HG03469 (cell line): ENCODE measurements at regions not wholly inside any gene's neighbourhood (a gene's known extent, or its start where the extent isn't known, plus 50 kb on each side); places are given as distances from the start of the nearest gene placed in this dataset.
"Not testable (repeated sequence)": the region's sequence is repeated elsewhere in the genome, so short reads cannot be mapped to it uniquely, and the experiment has no call there.

Source experiments
- ATAC-seq: cut with Tn5 transposase; IDR thresholded peaks from one replicate; pipeline ENCODE4 v1.9.1; 2021; ENCODE audit warnings: mild to moderate bottlenecking, moderate library complexity, moderate number of reproducible peaks; ENCODE audit not compliant: unreplicated experiment

DNA sequence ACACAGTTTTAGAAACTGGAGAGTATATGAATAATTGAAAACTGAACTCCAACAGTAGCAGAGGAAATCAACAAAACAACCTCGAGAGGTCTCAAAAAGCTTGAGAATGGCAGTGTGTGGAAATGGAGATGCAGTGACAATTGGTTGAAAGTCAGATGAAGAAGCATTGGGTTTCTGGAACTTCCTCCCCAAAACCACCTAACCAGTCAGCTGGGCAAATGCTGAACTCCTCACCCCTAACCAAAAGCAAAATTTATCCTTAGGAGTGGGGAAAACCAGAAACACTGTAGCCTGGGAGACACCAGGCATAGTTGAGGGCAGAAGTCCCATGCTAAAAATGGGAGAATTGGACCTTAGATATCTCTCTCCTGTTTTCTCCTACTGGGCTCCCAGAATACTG, 109.9 kb downstream of the TANC2 start:
- no peak for ATAC-seq

DNA sequence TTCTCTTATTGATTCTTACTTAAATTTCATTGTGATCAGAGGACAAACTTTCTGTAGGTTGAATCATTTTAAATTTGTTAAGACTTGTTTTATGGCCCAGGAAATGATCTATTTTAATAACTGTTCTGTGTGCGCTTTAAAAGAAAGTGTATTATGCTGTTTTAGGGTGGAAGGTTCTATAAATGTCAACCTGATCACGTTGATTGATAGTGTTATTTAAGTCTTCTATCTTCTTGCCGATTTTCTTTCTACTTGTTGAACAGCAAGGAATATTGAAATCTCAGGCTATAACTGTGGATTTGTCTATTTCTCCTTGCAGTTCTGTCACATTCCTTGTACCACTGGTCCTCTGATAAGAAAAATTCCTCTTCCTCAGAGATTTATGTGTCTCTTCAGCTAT, 112.7 kb downstream of the TANC2 start:
- no peak for ATAC-seq

DNA sequence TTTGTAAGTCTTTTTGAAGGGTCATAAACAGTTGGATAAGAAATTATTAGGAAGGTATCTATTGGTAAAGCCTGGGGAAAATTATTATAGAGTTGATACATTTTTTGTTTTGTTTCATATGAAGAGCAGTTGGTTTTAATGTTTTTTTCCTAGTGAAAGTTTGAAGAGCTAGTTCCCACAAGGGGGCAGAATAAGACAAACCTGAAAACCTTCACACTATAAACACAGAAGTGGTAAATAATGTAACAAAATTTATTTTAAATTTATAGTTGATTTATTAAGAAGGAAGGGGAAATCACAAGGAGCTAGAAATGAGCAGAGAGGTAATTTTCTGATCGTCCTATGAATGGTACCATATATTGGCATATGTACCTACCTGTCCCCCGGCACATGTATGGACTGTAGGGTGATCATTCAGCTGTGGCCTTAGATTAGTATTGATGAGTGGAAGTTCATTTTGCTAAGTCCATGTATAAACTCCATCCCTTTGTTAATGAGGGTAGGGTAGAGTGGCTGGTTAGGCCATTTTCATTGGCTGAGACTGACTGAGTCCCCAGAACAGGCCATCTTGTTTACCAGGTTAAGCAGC, 116.3 kb downstream of the TANC2 start:
- no peak for ATAC-seq

DNA sequence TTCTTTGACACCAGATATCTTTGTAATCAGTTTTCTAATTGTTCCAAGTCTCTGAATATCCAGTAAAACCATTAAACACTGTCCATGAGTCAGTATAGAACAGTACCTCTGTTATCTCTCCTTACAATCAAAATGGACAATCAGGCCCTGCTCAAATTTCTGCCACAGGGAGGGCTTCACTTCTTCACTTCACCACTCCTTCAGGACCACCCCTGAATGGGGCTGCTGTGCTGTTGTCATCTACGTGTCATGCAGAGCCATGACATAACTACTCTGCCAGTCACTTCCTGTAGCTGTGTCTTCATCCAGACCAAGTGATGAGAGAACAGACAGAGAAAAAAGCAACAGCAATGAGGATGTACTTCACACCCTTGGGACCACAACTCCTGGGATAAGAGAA, 116.9 kb downstream of the TANC2 start:
- no peak for ATAC-seq

DNA sequence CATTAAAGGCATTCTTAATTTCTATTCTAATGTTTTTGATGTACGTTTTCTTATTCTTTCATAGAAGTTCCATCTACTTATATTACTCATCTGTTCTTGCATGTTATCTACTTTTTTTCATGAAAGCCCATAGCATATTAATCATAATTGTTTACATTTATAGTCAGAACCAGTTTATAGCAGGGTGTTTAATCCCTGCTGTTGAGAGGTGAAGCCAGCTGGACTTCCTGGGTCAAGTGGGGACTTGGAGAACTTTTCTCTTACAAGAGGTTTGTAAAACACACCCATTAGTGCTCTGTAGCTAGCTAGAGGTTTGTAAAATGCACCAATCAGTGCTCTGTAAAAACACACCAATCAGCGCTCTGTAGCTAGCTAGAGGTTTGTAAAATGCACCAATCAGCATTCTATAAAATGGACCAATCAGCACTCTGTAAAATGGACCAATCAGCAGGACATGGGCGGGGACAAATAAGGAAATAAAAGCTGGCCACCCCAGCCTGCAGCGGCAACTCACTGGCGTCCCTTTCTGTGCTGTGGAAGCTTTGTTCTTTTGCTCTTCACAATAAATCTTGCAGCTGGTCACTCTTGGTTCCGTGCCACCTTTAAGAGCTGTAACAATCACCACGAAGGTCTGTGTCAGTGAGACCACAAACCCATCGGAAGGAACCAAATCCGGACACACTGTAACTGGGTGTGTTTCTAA, 120.6 kb downstream of the TANC2 start:
- ATAC-seq: no peak

DNA sequence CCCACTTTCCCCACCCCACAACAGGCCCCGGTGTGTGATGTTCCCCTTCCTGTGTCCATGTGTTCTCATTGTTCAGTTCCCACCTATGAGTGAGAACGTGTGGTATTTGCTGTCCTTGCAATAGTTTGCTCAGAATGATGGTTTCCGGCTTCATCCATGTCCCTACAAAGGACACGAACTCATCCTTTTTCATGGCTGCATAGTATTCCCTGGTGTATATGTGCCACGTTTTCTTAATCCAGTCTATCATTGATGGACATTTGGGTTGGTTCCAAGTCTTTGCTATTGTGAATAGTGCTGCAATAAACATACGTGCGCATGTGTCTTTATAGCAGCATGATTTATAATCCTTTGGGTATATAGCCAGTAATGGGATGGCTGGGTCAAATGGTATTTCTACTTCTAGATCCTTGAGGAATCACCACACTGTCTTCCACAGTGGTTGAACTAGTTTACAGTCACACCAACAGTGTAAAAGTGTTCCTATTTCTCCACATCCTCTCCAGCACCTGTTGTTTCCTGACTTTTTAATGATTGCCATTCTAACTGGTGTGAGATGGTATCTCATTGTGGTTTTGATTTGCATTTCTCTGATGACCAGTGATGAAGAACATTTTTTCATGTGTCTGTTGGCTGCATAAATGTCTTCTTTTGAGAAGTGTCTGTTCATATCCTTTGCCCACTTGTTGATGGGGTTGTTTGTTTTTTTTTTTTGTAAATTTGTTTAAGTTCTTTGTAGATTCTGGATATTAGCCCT, 124.5 kb downstream of the TANC2 start:
- ATAC-seq: not testable (repeated sequence)

DNA sequence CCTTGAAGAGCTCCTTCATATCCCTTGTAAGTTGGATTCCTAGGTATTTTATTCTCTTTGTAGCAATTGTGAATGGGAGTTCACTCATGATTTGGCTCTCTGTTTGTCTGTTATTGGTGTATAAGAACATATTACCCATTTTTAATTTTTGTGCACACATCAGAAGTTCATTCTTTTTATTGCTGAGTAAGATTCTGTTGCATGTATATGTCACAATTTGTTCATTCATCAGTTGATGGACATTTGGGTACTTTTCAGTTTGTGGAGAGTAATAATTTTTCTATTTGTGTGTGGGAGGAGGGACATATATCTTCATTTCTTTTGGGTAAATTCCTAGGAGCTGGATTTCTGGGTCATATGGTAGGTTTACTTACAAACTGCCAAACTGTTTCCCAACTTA, 125.9 kb downstream of the TANC2 start:
- not testable (repeated sequence) for ATAC-seq

DNA sequence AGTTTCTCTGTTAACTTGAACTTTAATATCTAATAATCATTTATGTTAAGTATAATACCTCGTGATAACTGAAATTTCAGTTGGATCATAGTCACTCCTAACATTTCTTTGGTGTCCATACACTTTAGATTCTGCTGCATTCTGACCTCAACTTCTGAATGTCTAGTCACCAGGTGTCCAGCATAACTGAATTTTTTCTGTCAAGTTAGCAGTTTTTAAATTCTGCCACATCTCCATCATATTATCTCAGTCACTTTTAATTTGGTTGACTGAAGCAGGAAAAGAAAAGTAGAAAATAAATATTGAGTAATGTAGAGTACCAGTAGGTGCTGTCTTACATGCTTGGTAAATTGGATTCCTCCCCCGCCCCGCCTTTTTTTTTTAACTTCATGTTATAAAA, 128.6 kb downstream of the TANC2 start:
- ATAC-seq: no peak

DNA sequence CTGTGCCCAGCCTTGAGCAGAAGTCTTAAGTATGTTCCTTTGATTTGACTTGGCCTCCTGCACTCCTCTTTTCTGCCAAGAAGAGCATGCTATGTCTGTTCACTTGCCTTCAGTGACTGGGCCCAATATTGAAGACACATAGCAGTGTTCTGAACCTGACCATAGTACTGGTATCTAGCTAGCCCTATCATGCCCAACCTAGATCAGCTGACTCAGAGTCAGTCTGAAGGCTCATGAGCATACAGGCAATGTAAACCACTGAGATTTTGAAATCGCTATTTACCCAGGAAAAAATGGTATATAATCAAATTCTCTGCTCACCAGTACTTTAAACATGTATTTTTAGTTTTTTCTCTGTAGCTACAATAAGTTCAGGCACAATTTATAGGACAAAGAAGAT, 129.4 kb downstream of the TANC2 start:
- no peak for ATAC-seq

DNA sequence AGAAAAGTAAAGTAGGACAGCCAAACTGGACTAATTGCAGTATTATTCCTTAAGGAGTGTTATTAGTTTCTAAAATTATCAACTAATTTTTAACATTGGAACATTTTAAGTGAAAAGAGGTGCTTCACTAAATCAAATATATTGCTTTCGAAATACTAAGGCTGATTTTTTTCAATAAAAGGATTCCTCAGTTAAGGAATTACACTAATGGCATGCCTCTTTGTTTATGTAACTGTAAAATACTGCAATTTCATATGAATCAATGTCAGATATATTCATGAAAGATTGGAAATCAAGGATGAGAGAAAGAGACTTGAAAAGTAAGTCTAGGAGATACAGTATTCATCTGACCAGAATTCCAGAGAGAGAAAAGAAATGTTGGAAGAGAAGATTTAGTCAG, 129.8 kb downstream of the TANC2 start:
- ATAC-seq: no peak

DNA sequence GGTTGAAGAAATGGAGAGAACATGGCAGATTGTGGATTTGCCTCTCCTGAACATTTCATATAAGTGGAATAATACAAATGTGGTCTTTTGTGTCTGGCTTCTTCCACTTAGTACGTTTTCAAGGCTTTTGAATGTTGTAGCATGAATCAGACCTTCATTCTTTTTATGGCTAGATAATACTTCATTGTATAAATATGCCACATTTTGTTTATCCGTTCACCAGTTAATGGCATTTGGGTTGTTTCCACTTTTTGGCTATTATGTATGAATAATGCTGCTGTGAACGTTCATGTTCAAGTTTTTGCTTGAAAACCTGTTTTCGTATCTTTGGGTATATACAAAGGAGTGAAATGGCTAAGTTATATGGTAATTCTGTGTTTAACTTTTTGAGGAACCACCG, 130.4 kb downstream of the TANC2 start:
- ATAC-seq: no peak

DNA sequence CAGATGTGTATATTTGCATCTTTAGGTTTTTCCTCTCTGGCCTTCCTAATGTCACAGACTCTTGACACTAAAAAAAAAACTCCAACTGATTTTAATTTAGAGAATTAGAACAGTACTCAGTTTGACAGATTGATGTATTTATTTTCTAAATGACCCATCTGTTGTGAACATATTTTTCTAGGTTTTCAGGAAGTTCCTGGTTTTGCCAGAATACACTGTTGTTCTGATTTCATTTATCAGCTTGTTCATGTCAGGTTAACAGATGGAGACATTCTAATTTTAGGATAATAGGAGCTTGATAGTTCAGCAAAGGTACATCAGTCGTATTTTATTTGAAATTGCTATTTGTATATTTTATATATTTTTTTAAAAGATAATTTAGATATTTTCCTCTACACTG, 133.4 kb downstream of the TANC2 start:
- no peak for ATAC-seq

DNA sequence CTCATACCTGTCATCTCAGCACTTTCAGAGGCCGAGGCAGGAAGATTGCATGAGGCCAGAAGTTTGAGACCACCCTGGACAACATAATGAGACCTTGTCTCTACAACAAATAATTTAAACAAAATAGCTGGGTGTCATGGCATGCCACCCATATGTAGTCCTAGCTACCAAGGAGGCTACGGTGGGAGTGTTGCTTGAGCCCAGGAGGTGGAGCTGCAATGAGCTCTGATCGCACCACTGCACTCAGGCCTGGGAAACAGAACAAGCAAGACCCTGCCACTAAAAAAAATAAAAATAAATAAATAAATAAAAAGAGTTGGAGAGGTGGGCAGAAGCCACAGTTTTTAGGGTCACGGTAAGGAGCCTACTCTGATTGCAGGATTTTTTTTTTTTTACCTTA, 136.0 kb downstream of the TANC2 start:
- ATAC-seq: no peak

DNA sequence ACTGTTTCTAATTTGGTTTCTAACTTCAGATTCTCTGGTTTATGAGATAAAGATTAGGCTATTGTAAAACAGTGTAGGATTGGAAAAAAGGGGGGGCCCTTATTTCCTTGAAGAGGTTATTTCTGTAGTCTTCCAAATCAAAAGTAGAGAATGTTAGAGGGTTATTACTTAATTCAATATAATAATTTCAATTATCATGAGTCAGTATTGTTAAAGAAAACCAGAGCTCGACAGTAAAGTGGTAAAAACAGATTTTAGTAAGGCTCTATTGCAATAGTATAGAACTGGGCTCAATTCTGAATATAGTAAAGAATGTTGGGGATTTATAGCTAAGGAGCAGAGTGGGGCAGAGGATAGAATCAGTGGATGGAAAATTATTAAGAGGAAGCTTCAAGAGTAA, 140.0 kb downstream of the TANC2 start:
- ATAC-seq: no peak

DNA sequence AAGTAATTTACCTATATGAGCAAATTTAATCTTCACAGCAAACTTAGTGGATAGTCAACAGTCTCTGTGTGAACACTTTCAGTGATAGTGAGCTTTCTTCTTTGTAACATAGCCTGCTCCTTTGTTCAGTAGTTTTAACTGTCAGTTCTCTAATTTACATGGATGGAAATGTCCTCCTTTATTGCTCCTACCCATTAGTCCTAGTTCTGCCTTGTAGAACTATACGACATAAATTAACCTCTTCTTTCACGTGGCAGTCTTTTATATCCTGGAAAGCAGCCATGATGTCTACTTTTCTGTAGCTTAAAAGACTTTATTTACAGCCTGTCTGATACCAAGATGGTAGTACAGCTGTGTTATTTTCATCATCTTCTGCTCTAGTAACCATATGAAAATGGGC, 143.6 kb downstream of the TANC2 start:
- ATAC-seq: no peak

DNA sequence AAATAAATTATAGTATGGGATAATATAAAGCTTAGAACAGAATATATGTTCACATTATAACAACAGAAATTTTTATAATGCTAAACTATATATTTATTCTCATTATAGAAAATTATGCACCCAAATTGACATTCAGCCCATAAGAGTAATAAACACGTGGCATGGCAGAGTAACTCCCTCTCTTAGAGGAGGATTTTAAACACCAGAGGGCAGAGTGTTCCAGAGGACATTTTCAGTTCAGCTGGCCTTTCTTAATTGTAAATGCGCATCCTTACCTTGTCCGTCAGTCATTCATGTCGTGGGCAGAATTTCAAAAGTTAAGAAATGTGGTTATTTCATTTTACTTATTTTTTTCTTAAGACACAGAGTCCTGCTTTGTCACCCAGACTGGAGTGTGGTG, 147.1 kb downstream of the TANC2 start:
- ATAC-seq: no peak

DNA sequence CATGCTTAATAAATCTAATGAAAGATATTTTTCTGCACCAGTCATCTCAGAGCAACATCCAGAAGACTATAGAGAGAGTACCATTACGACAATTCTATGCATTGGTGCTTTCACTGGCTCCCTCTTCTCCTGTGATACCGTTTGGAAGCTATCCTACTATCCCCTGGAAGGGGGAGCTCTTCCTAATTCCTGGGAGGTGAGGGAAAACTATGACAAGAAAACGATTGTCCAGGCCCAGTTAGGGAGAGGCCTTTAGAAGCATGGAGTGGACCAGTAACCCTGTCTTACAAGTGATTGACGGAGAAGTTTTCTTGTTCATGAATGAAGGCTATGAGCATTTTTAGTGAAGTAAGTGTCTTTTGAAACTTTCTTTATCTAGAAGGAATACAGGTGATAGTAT, 150.2 kb downstream of the TANC2 start:
- ATAC-seq: no peak

DNA sequence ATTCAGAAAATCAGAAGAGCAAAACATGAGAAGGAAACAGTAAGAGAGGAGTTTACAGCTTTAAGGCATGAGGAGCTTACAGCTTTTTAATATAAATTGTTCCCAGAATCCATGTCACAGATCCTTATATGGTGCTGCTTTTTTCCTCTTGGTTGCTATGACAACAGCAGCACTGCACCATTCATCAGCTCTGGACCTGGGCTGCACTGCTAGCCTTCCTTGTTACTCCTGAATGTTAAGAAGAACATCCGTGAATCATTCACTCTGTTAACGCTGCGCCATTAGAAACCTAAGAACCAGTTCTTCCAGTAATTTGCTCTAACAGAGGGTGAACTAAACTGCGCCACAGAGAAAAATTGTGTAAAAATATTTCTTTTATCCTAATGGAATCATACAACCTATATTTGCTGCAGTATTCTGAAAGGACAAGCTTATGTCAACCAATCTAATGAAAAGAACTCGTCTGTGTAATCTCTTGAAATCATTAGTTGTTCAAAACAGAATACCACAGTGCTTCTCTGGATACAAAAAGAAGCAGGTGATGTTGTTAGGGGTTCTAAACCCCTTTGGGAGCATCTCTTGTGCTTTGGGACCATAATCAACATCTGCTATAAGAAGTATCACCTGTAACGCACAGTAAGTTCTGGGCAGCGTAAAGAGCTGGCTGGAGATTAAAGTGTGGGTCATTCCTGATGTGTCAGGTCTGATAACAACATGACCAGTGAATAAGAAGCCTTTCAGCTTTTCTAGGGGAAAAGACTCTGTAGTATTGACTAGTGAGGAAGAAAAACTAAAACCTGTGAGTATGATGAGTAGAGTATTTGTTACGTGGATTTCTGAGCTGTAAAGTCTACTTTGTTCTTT, 151.2 kb downstream of the TANC2 start:
- ATAC-seq: no peak

DNA sequence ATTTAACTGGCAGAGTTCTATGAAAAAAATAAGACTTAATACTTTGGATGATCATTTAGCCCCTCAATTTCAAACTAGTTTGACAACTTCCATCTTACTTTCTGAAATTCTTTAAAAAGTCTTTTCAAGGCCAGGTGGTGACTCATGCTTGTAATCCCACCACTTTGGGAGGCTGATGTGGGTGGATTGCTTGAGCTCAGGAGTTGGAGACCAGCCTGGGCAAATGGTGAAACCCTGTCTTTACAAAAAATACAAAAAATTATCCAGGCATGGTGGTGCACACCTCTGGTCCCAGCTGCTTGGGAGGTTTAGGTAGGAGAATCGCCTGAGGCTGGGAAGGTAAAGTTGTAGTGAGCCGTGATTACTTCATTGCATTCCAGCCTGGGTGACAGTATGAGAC, 154.4 kb downstream of the TANC2 start:
- no peak for ATAC-seq

DNA sequence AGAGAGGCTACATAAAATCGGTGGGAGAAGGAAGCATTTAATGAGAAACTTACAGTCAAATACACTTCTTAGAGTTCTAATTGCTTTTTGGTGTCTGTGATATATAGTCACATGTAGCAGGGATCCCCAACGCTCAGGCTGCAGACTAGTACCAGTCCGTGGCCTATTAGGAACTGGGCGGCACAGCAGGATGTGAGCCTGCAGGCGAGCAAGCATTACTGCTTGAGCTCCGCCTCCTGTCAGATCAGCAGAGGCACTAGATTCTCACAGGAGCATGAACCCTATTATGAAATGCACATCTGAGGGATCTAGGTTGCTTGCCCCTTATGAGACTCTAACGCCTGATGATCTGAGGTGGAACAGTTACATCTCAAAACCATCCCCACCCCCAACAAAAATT, 158.5 kb downstream of the TANC2 start:
- no peak for ATAC-seq

DNA sequence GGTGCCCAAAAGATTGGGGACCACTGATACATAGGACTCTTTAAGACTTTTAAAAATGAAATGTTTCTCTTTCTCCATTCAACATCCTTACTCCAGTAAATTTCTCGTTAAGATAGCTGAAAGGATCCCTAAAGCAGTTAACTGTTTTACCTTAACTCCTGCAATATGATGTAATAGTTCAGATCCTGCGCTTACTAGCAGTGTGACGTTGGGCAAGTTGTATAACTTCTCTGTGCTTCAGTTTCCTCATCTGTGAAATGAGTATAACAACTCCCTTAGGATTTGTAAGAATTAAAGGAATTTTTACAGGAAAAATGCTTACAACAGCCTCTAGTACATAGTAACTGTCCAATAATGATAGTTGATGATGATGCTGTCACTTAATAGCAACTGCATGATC, 158.9 kb downstream of the TANC2 start:
- no peak for ATAC-seq
